ENCODE measurements at regions not wholly inside any gene's neighbourhood (a gene's known extent, or its start where the extent isn't known, plus 50 kb on each side); places are given as distances from the start of the nearest gene placed in this dataset.
A peak's percentile ranks its signal among the peaks of the same experiment; 100 is the strongest.
"Not testable (repeated sequence)": the region's sequence is repeated elsewhere in the genome, so short reads cannot be mapped to it uniquely, and the experiment has no call there.

DNA sequence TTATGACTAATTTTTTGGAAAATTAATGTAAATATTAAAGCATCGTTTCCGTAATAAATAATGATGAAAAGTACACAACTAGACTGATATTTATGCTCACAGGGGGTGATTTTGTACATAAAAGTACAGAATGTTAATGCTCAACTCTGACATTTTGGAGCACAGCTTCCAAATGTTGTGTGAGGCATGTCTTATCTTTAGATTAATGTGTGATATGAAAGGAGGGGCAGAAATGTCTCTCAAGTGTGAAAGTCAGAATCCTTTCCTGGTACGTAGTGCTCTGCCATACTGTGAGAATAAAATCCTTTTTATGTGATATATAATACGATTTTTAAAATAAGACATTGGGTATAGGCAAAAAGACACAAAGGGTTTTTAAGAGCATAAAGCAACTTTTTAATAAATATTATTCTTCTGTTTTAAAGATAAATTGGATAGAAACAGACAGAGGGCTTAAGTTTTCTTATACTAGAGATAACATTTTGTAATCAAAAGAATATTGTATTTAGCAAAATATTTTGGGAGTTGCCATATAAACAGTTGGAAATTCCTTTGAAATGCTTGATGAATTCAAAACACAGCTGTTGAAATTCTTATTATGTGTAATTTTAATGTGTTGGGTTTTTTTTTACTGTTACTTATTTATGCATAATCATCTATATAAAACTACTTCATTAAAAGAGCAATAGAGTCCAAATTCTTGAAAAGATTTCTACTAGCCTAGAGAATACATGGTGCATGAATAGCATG is 389.7 kb downstream of the RAP2B start:
- DNase-seq (ENCODE audit: low read depth in 2 of 2) = no peak

DNA sequence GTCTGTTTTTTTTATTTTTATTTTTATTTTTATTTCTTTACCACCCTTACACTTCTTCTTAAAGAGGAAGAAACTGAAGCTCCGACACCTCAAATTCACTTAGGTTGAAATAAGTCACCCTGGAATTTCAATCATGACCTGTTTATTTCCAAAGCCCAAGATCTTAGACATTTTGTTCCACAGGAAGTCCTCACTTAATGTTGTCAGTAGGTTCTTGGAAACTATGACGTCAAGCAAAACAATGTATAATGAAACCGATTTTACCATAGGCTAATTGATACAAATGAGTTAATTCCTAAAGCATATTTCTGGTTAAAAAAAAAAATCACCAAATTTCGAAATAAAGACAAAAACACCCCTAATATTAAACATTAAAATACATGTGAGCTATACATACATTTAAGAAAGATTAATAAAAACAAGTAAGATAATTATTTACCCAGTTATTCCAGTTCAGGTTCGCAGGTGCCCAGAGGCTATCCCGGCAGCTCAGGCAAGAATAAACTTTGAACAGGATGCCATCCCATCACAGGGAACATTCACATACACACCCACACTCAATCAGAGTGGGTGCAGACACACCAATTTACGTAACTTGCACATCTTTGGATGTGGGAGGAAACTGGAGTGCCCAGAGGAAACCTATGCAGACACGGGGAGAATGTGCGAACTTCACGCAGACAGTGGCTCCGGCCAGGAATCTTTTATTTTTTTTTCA is 391.0 kb downstream of the RAP2B start:
- DNase-seq (ENCODE audit: low read depth in 2 of 2) = no peak

DNA sequence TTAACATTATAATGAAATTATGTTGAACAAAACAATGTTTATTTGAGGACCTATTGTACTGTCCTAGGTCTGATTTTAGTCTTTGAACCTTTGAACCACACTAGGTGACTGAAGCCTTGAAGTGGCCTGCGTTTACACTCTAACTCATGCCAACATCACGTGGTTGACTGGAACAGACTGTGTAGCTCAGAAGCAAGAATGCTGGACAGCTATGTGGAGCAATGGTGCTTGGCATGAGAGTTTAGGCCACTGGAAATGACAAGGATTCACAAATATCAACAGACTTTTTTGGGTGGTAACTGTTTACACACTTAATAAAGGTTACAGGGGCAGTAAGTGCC is 391.5 kb downstream of the RAP2B start:
- no peak for DNase-seq (ENCODE audit: low read depth in 2 of 2)

DNA sequence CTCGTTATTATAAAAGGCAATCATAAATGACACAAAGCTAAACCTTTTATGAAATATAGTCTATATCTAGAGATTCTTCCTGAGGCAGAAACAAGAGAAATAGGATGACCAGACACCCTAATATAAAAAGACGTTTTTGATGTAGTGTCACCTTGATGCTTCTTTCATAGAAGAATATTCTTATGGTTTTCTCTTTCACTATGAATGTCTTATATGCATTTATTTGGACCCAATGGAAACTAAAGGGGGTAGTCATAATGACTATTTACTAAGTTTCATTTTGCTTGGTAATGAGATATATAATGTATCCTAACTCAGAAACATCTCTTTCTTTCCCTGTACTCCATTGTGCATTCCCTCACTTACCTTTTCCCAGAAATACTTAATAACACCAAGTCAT is 393.9 kb downstream of the RAP2B start:
- no peak for DNase-seq (ENCODE audit: low read depth in 2 of 2)

DNA sequence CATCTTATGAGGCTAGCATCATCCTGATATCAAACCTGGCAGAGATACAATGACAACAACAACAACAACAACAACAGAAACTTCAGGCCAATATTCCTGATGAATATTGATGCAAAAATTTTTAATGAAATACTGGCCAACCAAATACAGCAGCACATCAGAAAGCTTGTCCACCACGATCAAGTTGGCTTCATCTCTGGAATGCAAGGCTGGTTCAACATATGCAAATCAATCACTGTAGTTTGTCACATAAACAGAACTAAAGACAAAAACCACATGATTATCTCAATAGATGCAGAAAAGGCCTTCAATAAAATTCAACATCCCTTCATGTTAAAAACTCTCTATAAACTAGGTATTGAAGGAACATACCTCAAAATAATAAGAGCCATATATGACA is 397.3 kb downstream of the RAP2B start:
- DNase-seq (ENCODE audit: low read depth in 2 of 2) = not testable (repeated sequence)

DNA sequence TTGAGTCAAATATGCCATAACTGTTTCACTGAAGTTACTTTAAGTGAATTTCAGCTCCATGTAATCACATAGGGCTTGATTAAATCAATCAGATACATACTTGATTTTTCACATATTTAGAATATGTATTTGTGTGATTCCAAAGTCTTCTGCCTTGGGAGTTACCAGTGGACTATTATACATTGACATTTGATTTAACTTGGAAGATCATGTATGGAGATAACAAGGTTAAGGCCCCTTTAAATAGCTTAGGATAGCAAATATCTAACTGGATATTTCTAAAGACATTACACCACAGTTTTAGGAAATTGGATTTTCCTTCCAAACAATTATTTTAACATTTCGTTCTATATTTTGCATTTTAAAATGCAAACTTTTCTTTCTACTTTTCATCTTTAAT is 405.0 kb downstream of the RAP2B start:
- DNase-seq (ENCODE audit: low read depth in 2 of 2) = no peak

DNA sequence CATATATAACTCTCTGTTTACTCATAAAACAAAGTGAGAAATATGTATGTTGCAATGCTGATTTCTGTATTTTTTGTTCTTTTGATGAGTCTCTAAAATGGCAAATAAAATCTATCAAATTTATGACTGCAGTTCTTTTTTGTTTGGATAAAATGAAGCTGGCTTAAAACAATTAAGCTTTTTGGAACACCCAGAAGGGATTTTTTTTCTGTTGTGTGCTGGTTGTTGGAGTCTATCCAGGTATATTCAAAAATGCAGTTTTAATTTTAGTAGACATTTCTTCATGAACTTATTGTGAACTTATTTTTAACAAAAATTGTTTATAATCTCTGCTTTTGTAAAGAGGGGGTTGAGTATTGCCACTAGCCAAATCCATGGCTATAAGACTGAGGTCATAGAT is 405.5 kb downstream of the RAP2B start:
- no peak for DNase-seq (ENCODE audit: low read depth in 2 of 2)

GRCh38 chr3:153570481-153570880 is 408.5 kb downstream of the RAP2B start:
- DNase-seq (ENCODE audit: low read depth in 2 of 2) = not testable (repeated sequence)

GRCh38 chr3:153572165-153572564 is 410.1 kb downstream of the RAP2B start:
- DNase-seq (ENCODE audit: low read depth in 2 of 2) = no peak

- DNase-seq (ENCODE audit: low read depth in 2 of 2) = no peak
Measured at GRCh38 chr3:153572654-153573053, 410.6 kb downstream of the RAP2B start.

DNA sequence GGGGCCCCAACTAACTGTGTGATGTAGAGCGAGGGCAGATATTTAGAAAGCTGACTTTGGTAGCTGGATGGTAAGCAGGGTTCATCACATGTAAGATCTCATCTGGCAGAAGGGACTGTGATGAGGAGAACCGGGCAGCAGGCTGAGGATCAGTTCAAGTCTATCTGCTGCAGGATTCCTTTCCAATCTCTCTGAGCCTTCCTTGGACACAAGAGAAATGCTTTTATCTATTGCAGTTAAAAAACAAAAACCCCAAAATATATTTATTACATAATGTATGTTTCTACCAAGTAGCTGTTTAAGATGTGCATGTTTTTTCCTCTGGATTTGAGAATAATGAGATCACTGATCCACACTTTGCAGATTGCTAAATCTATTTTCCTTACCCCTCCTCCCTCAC is 411.5 kb downstream of the RAP2B start:
- no peak for DNase-seq (ENCODE audit: low read depth in 2 of 2)

- no peak for DNase-seq (ENCODE audit: low read depth in 2 of 2)
Measured at GRCh38 chr3:153574445-153574844, 412.4 kb downstream of the RAP2B start.

DNA sequence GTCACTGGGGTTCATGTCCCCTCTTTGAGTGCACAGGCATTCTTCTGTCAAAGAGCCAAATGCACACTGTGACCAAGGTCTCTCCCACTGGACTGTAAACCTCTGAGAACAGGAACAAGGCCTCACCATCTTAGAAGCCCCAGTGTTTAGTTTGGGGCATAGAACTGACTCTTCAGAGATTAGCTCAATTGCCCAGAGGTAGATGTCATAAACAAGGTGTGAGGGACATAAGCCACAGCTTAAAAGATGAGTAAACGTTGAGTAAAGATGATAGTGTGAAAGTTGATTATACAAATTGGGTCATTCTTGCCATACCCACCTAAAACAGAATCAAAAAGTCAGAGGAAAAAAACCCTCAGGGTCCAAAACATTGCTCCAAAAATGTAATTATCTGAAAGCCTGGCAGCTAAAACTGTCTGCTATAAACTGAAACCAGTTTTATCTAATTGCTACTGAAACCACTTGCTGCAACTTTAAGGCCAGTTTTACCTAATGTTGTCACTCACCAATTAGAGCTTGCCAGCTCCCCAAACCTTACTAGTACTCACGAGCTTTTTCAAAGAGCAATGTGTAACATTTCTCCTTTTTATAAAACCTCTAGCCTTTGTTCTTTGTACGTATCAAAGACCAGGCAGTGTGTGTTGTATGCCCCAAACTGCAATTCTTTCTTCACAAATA is 415.2 kb downstream of the RAP2B start:
- DNase-seq (ENCODE audit: low read depth in 2 of 2) = no peak

GRCh38 chr3:153578046-153578445 is 416.0 kb downstream of the RAP2B start:
- DNase-seq (ENCODE audit: low read depth in 2 of 2) = no peak

DNA sequence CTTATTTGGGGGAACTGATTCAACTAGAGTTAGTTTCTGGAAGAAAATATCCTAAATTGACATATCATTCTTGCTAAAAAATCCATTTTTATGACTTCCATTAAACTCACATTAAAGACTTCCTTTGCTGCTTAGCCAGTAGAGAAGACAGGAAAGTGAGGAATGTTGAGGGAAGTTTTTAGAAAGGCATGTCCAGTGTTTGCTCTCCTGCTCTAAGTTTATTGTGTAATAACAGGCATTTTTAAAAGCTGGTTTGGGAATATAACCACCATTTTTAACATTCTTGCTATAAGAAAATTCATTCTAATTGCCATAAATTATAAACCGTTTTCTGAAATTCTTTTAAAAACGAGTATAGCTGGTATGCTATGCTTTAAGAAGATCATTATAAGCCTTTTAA is 428.0 kb downstream of the RAP2B start:
- DNase-seq (ENCODE audit: low read depth in 2 of 2) = no peak

- no peak for DNase-seq (ENCODE audit: low read depth in 2 of 2)
Measured at GRCh38 chr3:153591561-153592245, 429.7 kb downstream of the RAP2B start.

DNA sequence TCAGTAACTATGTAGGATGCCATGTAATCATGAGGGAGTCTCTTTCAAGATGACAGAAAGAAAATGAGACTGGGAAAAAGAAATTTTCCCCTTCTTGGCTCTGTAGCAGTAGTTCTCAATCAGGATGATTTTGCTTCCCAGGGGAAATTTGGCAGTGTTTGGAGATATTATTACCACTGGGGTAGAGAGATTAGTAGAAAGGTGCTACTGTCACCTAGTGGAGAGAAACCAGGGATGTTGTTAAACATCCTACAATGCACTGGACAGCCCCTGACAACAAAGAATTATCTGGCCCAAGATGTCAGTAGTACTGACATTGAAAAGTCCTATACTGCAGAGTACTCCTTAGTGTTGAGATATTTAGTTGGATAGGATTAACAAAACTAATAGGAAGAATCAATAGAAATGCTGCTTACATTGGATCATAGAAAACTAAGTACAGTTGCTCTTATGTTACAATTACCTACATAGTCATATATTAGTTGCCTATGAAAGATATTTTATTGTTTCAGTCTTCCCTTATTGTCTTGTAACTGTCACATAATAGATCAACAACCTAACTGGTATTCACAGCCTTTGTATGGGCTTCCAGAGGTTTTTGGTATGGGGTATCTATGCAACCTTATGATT is 433.3 kb downstream of the RAP2B start:
- DNase-seq (ENCODE audit: low read depth in 2 of 2) = no peak

DNA sequence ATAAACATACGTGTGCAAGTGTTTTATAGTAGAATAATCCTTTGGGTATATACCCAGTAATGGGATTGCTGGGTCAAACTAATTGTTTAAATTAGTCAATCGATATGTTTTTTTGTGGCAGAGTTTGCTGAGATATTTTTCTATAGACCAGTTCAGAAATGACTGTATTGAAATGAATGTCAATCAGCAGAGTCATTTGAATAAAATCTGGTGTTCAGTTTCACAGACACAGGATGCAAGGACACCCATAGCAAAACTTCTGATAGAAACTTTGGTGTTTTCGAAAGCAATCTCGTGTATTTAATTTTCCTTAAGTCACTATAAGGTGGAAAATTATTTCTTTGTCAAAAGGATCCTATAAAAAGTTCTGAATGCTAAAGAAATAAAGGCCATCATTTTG is 434.4 kb downstream of the RAP2B start:
- DNase-seq (ENCODE audit: low read depth in 2 of 2) = no peak

- DNase-seq (ENCODE audit: low read depth in 2 of 2) = peak in 1 of 2 experiments; percentile 44
Measured at GRCh38 chr3:153599685-153600084, 437.7 kb downstream of the RAP2B start.

DNA sequence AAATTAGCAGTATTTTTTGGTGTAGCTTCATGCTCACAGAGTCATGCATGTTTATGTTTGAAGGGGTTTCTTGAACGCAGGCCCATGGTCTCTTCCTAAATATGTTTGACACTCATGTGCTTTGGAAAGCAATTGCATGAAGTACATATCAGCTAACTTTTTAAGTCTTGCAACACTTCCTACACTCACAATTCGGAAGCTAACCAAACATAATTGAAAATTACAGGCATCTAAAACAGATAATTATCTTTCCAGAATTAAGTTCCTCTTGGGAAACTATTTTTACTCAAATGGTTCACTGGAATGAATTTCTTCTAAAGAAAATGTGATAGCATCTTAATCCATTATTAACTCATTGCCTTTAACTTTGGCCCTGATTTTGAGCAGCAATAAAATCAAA is 438.9 kb downstream of the RAP2B start:
- no peak for DNase-seq (ENCODE audit: low read depth in 2 of 2)

GRCh38 chr3:153601374-153601853 is 439.4 kb downstream of the RAP2B start:
- DNase-seq (ENCODE audit: low read depth in 2 of 2) = no peak

- no peak for DNase-seq (ENCODE audit: low read depth in 2 of 2)
Measured at GRCh38 chr3:153602801-153603200, 440.8 kb downstream of the RAP2B start.
